ENCODE measurements at regions not wholly inside any gene's neighbourhood (a gene's known extent, or its start where the extent isn't known, plus 50 kb on each side); places are given as distances from the start of the nearest gene placed in this dataset.

GRCh38 chr7:108735814-108736213 lies 166.1 kb downstream of the DNAJB9 start:
- TF ChIP-seq CTCF (IDR thresholded peaks at IDR 0.05 in 4 of 5, conservative IDR thresholded peaks at IDR 0.05 in 1 of 5) (no peak), POLR2A (IDR thresholded peaks at IDR 0.05) (no peak)
